ENCODE measurements at regions not wholly inside any gene's neighbourhood (a gene's known extent, or its start where the extent isn't known, plus 50 kb on each side); places are given as distances from the start of the nearest gene placed in this dataset.

DNA sequence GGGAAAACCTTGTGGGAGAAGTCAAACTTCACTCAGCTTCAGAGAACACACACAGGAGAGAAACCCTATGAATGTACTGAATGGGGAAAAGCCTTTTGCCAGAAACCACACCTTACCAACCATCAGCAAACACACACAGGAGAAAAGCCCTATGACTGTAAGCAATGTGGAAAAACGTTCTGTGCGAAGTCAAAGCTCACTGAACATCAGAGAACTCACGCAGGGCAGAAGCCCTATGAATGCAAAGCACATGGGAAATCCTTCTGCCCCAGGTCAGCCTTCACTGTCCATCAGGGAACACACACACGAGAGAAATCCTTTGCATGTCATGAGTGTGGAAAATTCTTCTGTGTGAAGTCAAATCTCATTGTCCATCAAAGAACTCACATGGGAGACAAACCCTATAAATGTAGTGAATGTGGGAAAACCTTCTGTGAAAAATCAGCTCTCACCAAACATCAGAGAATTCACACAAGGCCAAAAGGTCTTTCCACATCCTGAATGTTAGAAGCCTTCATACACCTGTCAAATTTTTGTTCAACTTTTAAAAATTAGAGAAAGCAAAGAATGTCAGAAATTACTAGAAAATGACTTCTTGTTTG is 199.4 kb downstream of the SMIM20 start:
- no peaks in the 10 kb centered on the region for H3K36me3 Mint-ChIP-seq (ENCODE audit: insufficient read depth, unreplicated experiment)
- POLR2A ChIA-PET: no interaction called here
- Histone ChIP-seq H3K4me3 (ENCODE audit: low read depth, low read length) (no peak overlapping the region), H3K27me3 (replicated peaks; ENCODE audit: control insufficient read depth, insufficient read depth, low read length) (no peaks in the 10 kb centered on the region), H3K9me3 (0 out of 2 replicates have a peak, but pooled peaks cover 12% of the 10 kb centered on the region), H3K36me3 (ENCODE audit: control insufficient read depth, insufficient read depth, low read length) (no peaks in the 10 kb centered on the region), H3K4me1 (no peaks in the 10 kb centered on the region)
- no peaks in the 10 kb centered on the region for H3K4me1 Mint-ChIP-seq (ENCODE audit: low read depth, unreplicated experiment)
- H3K9me3 Mint-ChIP-seq (ENCODE audit: unreplicated experiment): peaks cover 24% of the 10 kb centered on the region
- TF ChIP-seq, protein P1, sequence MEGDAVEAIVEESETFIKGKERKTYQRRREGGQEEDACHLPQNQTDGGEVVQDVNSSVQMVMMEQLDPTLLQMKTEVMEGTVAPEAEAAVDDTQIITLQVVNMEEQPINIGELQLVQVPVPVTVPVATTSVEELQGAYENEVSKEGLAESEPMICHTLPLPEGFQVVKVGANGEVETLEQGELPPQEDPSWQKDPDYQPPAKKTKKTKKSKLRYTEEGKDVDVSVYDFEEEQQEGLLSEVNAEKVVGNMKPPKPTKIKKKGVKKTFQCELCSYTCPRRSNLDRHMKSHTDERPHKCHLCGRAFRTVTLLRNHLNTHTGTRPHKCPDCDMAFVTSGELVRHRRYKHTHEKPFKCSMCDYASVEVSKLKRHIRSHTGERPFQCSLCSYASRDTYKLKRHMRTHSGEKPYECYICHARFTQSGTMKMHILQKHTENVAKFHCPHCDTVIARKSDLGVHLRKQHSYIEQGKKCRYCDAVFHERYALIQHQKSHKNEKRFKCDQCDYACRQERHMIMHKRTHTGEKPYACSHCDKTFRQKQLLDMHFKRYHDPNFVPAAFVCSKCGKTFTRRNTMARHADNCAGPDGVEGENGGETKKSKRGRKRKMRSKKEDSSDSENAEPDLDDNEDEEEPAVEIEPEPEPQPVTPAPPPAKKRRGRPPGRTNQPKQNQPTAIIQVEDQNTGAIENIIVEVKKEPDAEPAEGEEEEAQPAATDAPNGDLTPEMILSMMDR (IDR thresholded peaks at IDR 0.05; ENCODE audit: insufficient read depth in 1 of 2, low read depth in 1 of 2, low read length in 1 of 2, severe bottlenecking in 1 of 2, unreplicated experiment in 1 of 2): no peak
- no TSS peak for BruUV-seq (replicated peaks)
- H3K4me3 Mint-ChIP-seq (ENCODE audit: unreplicated experiment): no peak overlapping the region
- no peak for DNase-seq
- intact Hi-C loops (cut with micrococcal nuclease; ENCODE audit: unreplicated experiment): no loop called here
- no peak overlapping the region for H3K27ac Mint-ChIP-seq (ENCODE audit: unreplicated experiment)
- H3K27me3 Mint-ChIP-seq (ENCODE audit: insufficient read depth, unreplicated experiment): peaks cover 2% of the 10 kb centered on the region
- CTCF ChIA-PET: no interaction called here

GRCh38 chr4:26116057-26116456 is 202.0 kb downstream of the SMIM20 start:
- BruUV-seq (replicated peaks): no TSS peak
- ChIA-PET POLR2A (no interaction called here), CTCF (interaction anchor here (0.8 kb wide), 1 partner anchor 128 kb away, joined by 3 read pairs; no protein-coding TSS in a partner anchor)
- Histone ChIP-seq H3K36me3 (ENCODE audit: control insufficient read depth, insufficient read depth, low read length) (no peaks in the 10 kb centered on the region), H3K27me3 (replicated peaks; ENCODE audit: control insufficient read depth, insufficient read depth, low read length) (no peaks in the 10 kb centered on the region), H3K4me3 (ENCODE audit: low read depth, low read length) (no peak overlapping the region), H3K9me3 (0 out of 2 replicates have a peak, but pooled peaks cover 12% of the 10 kb centered on the region), H3K4me1 (0 out of 2 replicates have a peak, but pooled peaks cover 3% of the 10 kb centered on the region)
- Mint-ChIP-seq H3K36me3 (ENCODE audit: insufficient read depth, unreplicated experiment) (no peaks in the 10 kb centered on the region), H3K9me3 (ENCODE audit: unreplicated experiment) (peaks cover 30% of the 10 kb centered on the region), H3K4me1 (ENCODE audit: low read depth, unreplicated experiment) (no peaks in the 10 kb centered on the region), H3K4me3 (ENCODE audit: unreplicated experiment) (no peak overlapping the region), H3K27me3 (ENCODE audit: insufficient read depth, unreplicated experiment) (peaks cover 2% of the 10 kb centered on the region), H3K27ac (ENCODE audit: unreplicated experiment) (no peak overlapping the region)
- TF ChIP-seq, protein P1 (IDR thresholded peaks at IDR 0.05; ENCODE audit: insufficient read depth in 1 of 2, low read depth in 1 of 2, low read length in 1 of 2, severe bottlenecking in 1 of 2, unreplicated experiment in 1 of 2): no peak
- no peak for DNase-seq
- intact Hi-C loops (cut with micrococcal nuclease; ENCODE audit: unreplicated experiment): no loop called here

DNA sequence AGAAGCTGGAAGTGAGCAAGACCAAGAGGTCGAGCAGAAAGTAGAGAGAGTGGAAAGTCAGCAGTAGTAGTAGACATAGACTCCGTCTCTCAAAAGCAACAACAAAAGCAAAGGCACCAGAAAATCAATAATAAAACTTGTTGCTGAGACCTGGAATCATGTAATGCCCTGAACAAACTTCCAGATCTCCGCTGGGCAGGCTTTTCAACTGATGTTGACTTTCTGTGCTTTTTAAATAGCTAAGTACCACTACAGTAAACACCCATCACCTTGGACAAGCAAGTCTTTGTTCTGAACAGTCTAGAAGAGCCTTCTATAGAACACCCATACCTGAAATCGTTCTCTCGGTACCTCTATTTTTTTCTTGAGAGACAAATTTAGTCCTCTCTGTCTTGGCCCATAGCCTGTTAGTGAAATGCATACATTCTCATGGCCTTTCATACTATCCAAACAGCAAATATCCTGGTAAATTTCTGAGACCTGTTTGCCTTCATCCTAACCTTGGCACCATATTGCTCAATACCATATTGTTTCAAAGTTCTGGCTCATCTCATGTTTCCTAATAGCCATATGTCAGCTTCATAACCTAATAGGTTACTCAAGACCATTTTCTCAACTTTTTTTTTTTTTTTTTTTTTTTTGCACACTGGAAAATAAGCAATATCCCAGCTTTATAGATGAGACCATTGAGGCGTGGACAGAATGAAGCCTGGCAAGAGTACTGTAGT is 200.6 kb upstream of the RBPJ start:
- ChIA-PET CTCF (interaction anchor here (0.7 kb wide), 1 partner anchor 127 kb away, joined by 4 read pairs; no protein-coding TSS in a partner anchor), POLR2A (no interaction called here)
- Histone ChIP-seq H3K27me3 (replicated peaks; ENCODE audit: control insufficient read depth, insufficient read depth, low read length) (no peaks in the 10 kb centered on the region), H3K36me3 (ENCODE audit: control insufficient read depth, insufficient read depth, low read length) (no peaks in the 10 kb centered on the region), H3K9me3 (no peaks in the 10 kb centered on the region), H3K4me1 (peaks cover 3% of the 10 kb centered on the region; the same call in 1 of the 2 replicates), H3K4me3 (ENCODE audit: low read depth, low read length) (no peak overlapping the region)
- peaks cover 11% of the 10 kb centered on the region for H3K9me3 Mint-ChIP-seq (ENCODE audit: unreplicated experiment)
- H3K36me3 Mint-ChIP-seq (ENCODE audit: insufficient read depth, unreplicated experiment): no peaks in the 10 kb centered on the region
- BruUV-seq (replicated peaks): no TSS peak
- no peak for DNase-seq
- no peak overlapping the region for H3K27ac Mint-ChIP-seq (ENCODE audit: unreplicated experiment)
- TF ChIP-seq, protein P1 (IDR thresholded peaks at IDR 0.05; ENCODE audit: insufficient read depth in 1 of 2, low read depth in 1 of 2, low read length in 1 of 2, severe bottlenecking in 1 of 2, unreplicated experiment in 1 of 2): no peak
- no peaks in the 10 kb centered on the region for H3K27me3 Mint-ChIP-seq (ENCODE audit: insufficient read depth, unreplicated experiment)
- intact Hi-C loops (cut with micrococcal nuclease; ENCODE audit: unreplicated experiment): no loop called here
- no peak overlapping the region for H3K4me3 Mint-ChIP-seq (ENCODE audit: unreplicated experiment)
- H3K4me1 Mint-ChIP-seq (ENCODE audit: low read depth, unreplicated experiment): no peaks in the 10 kb centered on the region
